Activated T-cell treated with anti-CD3 and anti-CD28 coated beads, Interleukin-2, amount 50 U/mL, for 48 hours (primary cell): ENCODE measurements at regions not wholly inside any gene's neighbourhood (a gene's known extent, or its start where the extent isn't known, plus 50 kb on each side); places are given as distances from the start of the nearest gene placed in this dataset.

Experiments used
- DNase-seq, 2 experiments: peaks; one replicate each; pipeline ENCODE4 v3.0.0-alpha.2; 2020

DNA sequence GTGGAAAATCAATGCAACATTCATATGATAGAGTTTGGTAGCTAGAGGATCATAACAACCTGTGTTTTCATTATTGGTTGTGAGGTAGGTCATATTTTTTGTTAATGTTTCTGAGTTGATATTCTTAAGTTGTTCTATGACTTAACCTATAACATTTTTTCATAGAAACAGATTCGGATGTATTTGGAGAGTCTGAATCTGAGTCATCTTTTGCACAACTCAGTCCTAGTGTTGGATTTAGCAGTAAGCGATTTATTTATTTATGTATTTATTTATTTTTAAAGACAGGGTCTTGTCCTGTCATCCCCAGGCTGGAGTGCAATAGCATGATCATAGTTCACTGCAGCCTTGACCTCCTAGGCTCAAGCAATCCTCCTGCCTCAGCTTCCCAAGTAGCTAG is 292.8 kb upstream of the ZNF717 start:
- no peak for DNase-seq

GRCh38 chr3:76083992-76084391 is 298.6 kb upstream of the ZNF717 start:
- no peak for DNase-seq

DNA sequence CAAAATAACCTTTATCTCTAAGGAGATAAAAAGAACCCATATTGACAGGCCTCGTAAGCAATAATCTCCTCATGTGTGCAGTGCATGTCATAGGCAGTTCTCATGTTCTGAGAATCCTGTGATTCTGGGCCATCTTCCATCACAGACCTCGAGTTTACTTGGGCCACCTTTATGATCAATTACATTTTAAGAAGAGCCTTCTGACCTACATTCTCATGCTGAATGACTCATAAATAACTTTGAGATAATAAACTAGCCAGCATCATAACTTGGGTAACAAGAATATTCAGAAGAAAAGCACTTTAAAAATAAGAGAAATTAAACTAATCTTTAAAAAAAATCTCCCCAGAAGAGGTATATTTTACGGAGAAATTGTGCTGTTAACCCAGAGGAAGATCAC is 310.7 kb upstream of the ZNF717 start:
- DNase-seq = no peak

GRCh38 chr3:76096836-76097588 is 311.7 kb upstream of the ZNF717 start:
- DNase-seq = no peak

GRCh38 chr3:76097589-76097969 is 312.2 kb upstream of the ZNF717 start:
- no peak for DNase-seq

- DNase-seq = no peak
Measured at GRCh38 chr3:76099956-76100355, 314.6 kb upstream of the ZNF717 start.

- DNase-seq = no peak
Measured at GRCh38 chr3:76107935-76108570, 322.7 kb upstream of the ZNF717 start.

GRCh38 chr3:76111808-76112207 is 326.5 kb upstream of the ZNF717 start:
- no peak for DNase-seq

- no peak for DNase-seq
Measured at GRCh38 chr3:76122007-76122406, 336.7 kb upstream of the ZNF717 start.

DNA sequence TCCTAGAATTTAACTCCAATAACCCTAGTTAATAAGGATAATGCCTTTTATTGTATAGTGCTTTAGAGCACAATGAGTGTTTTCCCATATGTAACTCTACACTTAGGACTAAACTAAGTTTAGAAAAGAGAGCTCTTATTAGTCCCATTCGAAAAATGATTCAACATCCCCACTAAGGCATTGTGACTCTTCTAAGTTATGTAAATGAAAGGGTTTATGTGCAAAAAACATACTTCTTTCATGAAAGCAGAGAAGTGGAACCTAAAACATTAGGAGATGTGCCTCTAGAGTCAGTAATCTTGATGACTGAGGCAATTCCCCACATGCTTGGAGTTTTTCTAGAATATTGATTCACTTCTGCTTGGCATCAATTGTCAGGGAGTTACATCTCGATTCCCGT is 344.1 kb upstream of the ZNF717 start:
- no peak for DNase-seq

DNA sequence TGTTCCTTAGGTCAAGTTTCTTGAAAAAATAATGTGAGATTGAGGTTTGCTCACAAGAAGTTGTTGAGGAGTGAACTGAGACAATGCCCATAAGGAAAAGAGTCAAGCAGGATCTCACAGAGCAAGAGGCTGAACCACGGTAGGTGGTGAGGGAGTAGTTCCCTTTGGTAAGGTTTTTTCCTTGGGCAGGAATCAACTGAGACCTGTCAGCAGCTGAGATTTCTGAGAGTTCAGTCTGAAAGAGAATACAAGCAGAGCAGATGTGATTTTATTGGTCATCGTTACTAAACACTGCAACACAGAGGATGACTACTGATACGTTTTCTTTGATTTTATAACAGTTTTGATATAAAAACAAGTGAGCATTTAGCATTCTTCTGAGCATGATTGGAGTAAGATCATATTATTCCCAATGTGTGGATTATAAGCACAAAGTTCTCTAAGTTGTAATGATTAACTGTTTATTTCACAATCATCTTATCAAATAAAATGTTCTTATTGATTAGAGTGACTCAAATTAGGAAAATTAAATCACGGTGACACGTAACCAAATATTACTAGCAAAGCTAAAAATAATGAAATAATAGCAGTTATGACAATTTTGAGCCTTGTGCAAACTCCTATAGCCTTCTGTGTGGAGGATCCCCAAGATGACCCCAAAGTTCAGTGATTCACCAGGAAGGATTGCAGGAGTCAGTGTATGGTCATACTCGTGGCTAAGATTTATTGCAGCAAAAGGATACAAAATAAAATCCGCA is 346.2 kb upstream of the ZNF717 start:
- no peak for DNase-seq

DNA sequence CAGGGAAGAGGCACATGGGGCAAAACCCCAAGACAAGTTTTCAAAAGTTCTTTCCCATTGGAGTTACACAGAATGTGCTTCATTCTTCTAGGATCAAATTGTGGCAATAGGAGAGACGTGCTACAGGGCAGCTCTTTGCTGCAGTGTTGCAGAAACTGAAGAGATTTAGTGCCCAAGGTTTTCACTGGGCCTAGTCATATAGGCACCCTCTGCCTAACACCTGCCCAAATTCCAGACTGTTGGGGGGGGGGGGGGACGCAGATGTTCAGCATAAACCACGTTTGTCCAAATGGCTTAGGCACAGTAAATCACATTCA is 346.8 kb upstream of the ZNF717 start:
- DNase-seq = no peak

DNA sequence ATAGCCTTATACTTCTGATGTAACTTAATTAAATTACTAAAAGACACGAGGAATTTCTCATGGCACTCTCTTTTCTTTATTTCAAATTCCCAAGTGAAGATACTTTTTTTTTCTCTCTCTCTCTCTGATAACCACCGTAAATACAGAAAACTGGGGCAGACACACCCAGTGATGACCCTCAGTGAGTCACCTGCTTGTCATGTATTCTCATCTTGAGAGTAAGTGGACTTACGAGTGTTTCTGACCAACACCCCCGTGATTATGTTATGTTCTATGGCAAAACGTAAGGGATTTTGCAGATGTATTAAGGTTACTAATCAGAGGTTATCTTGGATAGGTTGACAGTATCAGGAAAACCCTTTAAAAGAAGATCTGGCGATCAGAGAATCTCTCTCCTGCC is 348.8 kb upstream of the ZNF717 start:
- DNase-seq = no peak

DNA sequence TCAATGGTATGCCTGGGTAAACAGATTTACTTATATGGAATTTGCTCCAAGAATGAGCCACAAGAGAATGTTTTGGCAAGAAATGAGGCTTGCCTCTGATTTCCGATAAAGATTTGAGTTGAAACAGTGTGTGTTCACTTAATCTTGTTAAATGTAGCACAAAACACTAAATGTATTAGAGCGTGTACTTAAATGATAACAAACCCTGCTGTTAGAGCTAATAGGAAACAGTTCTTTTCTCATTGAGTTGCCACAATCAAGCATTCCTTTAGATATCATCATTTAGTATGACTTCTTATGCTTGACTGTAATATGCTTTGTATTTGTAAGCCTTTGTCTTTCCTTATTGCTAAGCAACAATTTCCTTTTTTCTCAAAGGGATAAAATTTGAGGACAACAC is 353.6 kb upstream of the ZNF717 start:
- DNase-seq = no peak

DNA sequence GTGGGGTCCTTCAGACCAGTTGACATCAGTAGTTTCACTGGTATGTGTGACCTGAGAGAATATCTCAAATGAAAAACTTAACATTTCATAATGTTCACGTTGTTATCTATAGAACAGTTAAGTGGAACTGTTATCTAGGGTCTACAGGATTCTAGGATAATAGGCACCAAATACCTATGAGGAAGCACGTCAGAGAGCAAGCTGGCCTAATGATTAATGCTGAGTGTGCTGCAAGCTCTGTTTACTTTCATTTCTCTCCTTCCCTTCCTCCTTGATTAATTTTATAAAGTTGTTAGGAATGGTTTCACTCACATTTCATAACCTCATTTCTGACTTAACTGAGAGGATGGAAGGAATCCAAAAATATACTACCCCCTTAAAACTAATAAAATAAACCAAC is 362.5 kb upstream of the ZNF717 start:
- no peak for DNase-seq

DNA sequence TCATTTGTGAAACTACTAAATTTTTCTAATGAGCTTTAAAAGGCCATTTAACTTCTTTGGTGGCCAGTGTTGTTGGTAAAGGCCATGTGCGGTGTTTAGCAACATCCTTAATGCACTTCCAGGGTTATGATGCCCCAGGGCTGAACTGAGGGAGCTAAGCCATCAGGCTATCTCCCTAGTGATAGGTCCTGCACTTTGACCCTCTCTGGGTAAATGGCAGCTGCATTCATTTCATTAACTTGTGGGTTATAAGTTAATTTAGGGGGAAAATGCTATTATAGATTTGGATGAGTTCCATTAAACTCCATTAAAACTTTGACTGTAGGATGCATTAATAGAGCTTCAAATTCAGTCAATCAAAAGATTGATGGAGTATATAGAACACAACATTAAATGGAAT is 366.7 kb upstream of the ZNF717 start:
- DNase-seq = no peak

- no peak for DNase-seq
Measured at GRCh38 chr3:76161856-76162255, 376.5 kb upstream of the ZNF717 start.

DNA sequence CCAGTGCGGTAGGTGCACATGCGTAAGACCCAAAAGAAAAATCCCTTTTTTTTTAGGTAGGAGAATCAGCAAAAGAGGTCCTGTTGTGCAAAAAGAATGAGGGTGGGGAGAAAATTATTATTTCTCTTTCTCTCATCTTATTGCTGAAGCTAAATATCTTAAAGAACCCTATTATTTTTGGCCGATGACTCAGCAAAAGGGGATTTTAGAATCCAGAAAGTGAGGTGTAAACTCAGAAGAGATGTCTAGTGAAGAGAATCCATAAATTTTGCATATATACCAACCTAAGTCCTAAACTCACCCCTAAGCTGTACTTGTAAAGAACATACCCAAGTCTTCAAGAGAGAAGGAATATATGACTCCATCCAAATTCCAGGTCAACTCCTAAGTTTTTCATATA is 386.3 kb upstream of the ZNF717 start:
- no peak for DNase-seq

GRCh38 chr3:76177610-76178009 is 392.3 kb upstream of the ZNF717 start:
- DNase-seq = no peak

- no peak for DNase-seq
Measured at GRCh38 chr3:76178412-76178811, 393.1 kb upstream of the ZNF717 start.

- DNase-seq = no peak
Measured at GRCh38 chr3:76181213-76181612, 395.9 kb upstream of the ZNF717 start.

- no peak for DNase-seq
Measured at GRCh38 chr3:76198086-76198485, 412.7 kb upstream of the ZNF717 start.

GRCh38 chr3:76199382-76199781 is 414.0 kb upstream of the ZNF717 start:
- no peak for DNase-seq

- no peak for DNase-seq
Measured at GRCh38 chr3:76203578-76203977, 418.2 kb upstream of the ZNF717 start.
